Right ventricle myocardium superior (tissue), 1 donor: ENCODE measurements at regions not wholly inside any gene's neighbourhood (a gene's known extent, or its start where the extent isn't known, plus 50 kb on each side); places are given as distances from the start of the nearest gene placed in this dataset.
"Not testable (repeated sequence)": the region's sequence is repeated elsewhere in the genome, so short reads cannot be mapped to it uniquely, and the experiment has no call there.

ENCODE experiments used
- ATAC-seq: fragments of 200-7000 bp; cut with Tn5 transposase; one replicate; pipeline ENCODE4 v1.9.1; 2020; ENCODE audit warnings: mild to moderate bottlenecking; ENCODE audit not compliant: poor library complexity
- DNase-seq: peaks from one replicate; pipeline ENCODE4 v3.0.0-alpha.2; 2020
- intact Hi-C: fragments of 100-400 bp; cut with DNase I; formaldehyde crosslinking; loops from one replicate; pipeline ENCODE4 v1.11.2; 2022
- donor health status: DM: no; HTN: yes; CAD: no; lungs with severe emphysema.

- DNase-seq (no peak), ATAC-seq (no peak)
- intact Hi-C loops = no loop called here
Measured at GRCh38 chr10:43925793-43926192, 277.1 kb upstream of the ZNF32 start.

- no peak for DNase-seq
- intact Hi-C loops = no loop called here
- no peak for ATAC-seq
Measured at GRCh38 chr10:43923328-43923727, 274.6 kb upstream of the ZNF32 start.

- intact Hi-C loops = no loop called here
- ATAC-seq (peak; percentile 31), DNase-seq (no peak)
Measured at GRCh38 chr10:43922335-43923280, 273.9 kb upstream of the ZNF32 start.

GRCh38 chr10:43921881-43922280 is 273.2 kb upstream of the ZNF32 start:
- intact Hi-C loops = no loop called here
- DNase-seq (no peak), ATAC-seq (no peak)

GRCh38 chr10:43921478-43921877 is 272.8 kb upstream of the ZNF32 start:
- DNase-seq (no peak), ATAC-seq (no peak)
- intact Hi-C loops = no loop called here

- intact Hi-C loops, ATAC-seq, DNase-seq: not testable (repeated sequence)
Measured at GRCh38 chr10:43920236-43920758, 271.6 kb upstream of the ZNF32 start.

GRCh38 chr10:43913676-43914235 is 265.1 kb upstream of the ZNF32 start:
- DNase-seq = no peak
- no peak for ATAC-seq
- intact Hi-C loops = no loop called here

GRCh38 chr10:43912469-43912868 is 263.8 kb upstream of the ZNF32 start:
- no peak for ATAC-seq
- intact Hi-C loops = no loop called here
- DNase-seq = no peak

GRCh38 chr10:43906490-43906889 is 257.8 kb upstream of the ZNF32 start:
- DNase-seq (peak; percentile 54), ATAC-seq (peak; percentile 51)
- intact Hi-C loops = loop anchor here (10.0 kb wide), 1 partner anchor 222 kb away; no protein-coding TSS in a partner anchor

- ATAC-seq (peak; percentile 72), DNase-seq (peak; percentile 73)
- intact Hi-C loops = loop anchor here (10.0 kb wide), 1 partner anchor 221 kb away; no protein-coding TSS in a partner anchor
Measured at GRCh38 chr10:43905512-43906236, 257.0 kb upstream of the ZNF32 start.

GRCh38 chr10:43904844-43905243 is 256.2 kb upstream of the ZNF32 start:
- DNase-seq (peak; percentile 50), ATAC-seq (peak; percentile 4)
- intact Hi-C loops = loop anchor here (10.0 kb wide), 1 partner anchor 220 kb away; no protein-coding TSS in a partner anchor

- DNase-seq (peak; percentile 39), ATAC-seq (no peak)
- intact Hi-C loops = loop anchor here (10.0 kb wide), 1 partner anchor 220 kb away; no protein-coding TSS in a partner anchor
Measured at GRCh38 chr10:43904301-43904700, 255.6 kb upstream of the ZNF32 start.

GRCh38 chr10:43903451-43903850 is 254.8 kb upstream of the ZNF32 start:
- ATAC-seq = no peak
- no peak for DNase-seq
- intact Hi-C loops = loop anchor here (10.0 kb wide), 1 partner anchor 219 kb away; no protein-coding TSS in a partner anchor

GRCh38 chr10:43902842-43903241 is 254.2 kb upstream of the ZNF32 start:
- DNase-seq (no peak), ATAC-seq (no peak)
- intact Hi-C loops = loop anchor here (10.0 kb wide), 1 partner anchor 218 kb away; no protein-coding TSS in a partner anchor

GRCh38 chr10:43901744-43902504 is 253.2 kb upstream of the ZNF32 start:
- intact Hi-C loops = loop anchor here (10.0 kb wide), 1 partner anchor 217 kb away; no protein-coding TSS in a partner anchor
- no peak for ATAC-seq
- DNase-seq = no peak

- no peak for DNase-seq
- ATAC-seq = no peak
- intact Hi-C loops = loop anchor here (10.0 kb wide), 1 partner anchor 217 kb away; no protein-coding TSS in a partner anchor
Measured at GRCh38 chr10:43901302-43901701, 252.6 kb upstream of the ZNF32 start.

- intact Hi-C loops = loop anchor here (10.0 kb wide), 1 partner anchor 216 kb away; no protein-coding TSS in a partner anchor
- DNase-seq (no peak), ATAC-seq (no peak)
Measured at GRCh38 chr10:43900571-43900970, 251.9 kb upstream of the ZNF32 start.
